Fibroblast of lung (primary cell): ENCODE measurements at regions not wholly inside any gene's neighbourhood (a gene's known extent, or its start where the extent isn't known, plus 50 kb on each side); places are given as distances from the start of the nearest gene placed in this dataset.
A peak's percentile ranks its signal among the peaks of the same experiment; 100 is the strongest.

ENCODE experiments used
- DNase-seq, 2 donors: peaks; one replicate each; pipeline versions ENCODE4 v3.0.0 to v3.0.0-alpha.2; 2010; ENCODE audit warnings: low read depth in 2 of 2
- H2AFZ ChIP-seq: 2 replicates; pipeline ENCODE4 v1.5.1; 2012; ENCODE audit warnings: low read length, control low read depth, inconsistent platforms
- H3K27ac ChIP-seq: 2 replicates; pipeline ENCODE4 v1.5.1; 2011; ENCODE audit warnings: low read length, control low read depth; ENCODE audit not compliant: insufficient read depth
- H3K27me3 ChIP-seq: 2 replicates; pipeline ENCODE4 v1.5.1; 2011; ENCODE audit warnings: mild to moderate bottlenecking, low read length; ENCODE audit not compliant: control insufficient read depth, insufficient read depth
- H3K36me3 ChIP-seq: 2 replicates; pipeline ENCODE4 v1.5.1; 2011; ENCODE audit warnings: low read length; ENCODE audit not compliant: control insufficient read depth, insufficient read depth
- H3K4me1 ChIP-seq: 2 replicates; pipeline ENCODE4 v1.5.1; 2011; ENCODE audit warnings: low read length; ENCODE audit not compliant: control insufficient read depth, insufficient read depth; ENCODE audit errors: extremely low read depth
- H3K4me2 ChIP-seq: 2 replicates; pipeline ENCODE4 v1.5.1; 2011; ENCODE audit warnings: low read length, control low read depth; ENCODE audit not compliant: insufficient read depth; ENCODE audit errors: extremely low read depth
- H3K4me3 ChIP-seq, 4 experiments: fragments of 200-600 bp in 1 of 4; sonication (generic) in 1 of 4; replicated peaks in 1 of 4; 2 replicates each; pipeline ENCODE4 v1.5.1; 2011 to 2016; ENCODE audit warnings: low read length in 4 of 4, low read depth in 3 of 4, mild to moderate bottlenecking in 3 of 4, control low read depth in 2 of 4, inconsistent platforms in 1 of 4, mixed read lengths in 1 of 4; ENCODE audit not compliant: insufficient read depth in 1 of 4; ENCODE audit errors: control extremely low read depth in 1 of 4
- H3K79me2 ChIP-seq: 2 replicates; pipeline ENCODE4 v1.5.1; 2012; ENCODE audit warnings: mild to moderate bottlenecking, low read length, inconsistent platforms; ENCODE audit not compliant: control insufficient read depth, insufficient read depth
- H3K9ac ChIP-seq: 2 replicates; pipeline ENCODE4 v1.5.1; 2011; ENCODE audit warnings: mild to moderate bottlenecking, low read length, control low read depth; ENCODE audit not compliant: insufficient read depth
- H3K9me3 ChIP-seq: 2 replicates; pipeline ENCODE4 v1.5.1; 2012; ENCODE audit warnings: low read depth, low read length; ENCODE audit not compliant: control insufficient read depth, insufficient read depth
- H4K20me1 ChIP-seq: 2 replicates; pipeline ENCODE4 v1.5.1; 2011; ENCODE audit warnings: low read length; ENCODE audit not compliant: control insufficient read depth, insufficient read depth; ENCODE audit errors: extremely low read depth
- CTCF ChIP-seq, 2 donors: IDR thresholded peaks in 1 of 2; conservative IDR thresholded peaks in 1 of 2; 1 replicate in 1 of 2; 2 replicates in 1 of 2; pipeline ENCODE4 v1.5.1; 2011 to 2012; ENCODE audit warnings: low read length in 2 of 2, control low read depth in 1 of 2, inconsistent platforms in 1 of 2, low read depth in 1 of 2, mild to moderate bottlenecking in 1 of 2
- EZH2 ChIP-seq: IDR thresholded peaks from 2 replicates; pipeline ENCODE4 v1.5.1; 2012; ENCODE audit warnings: low read length, control low read depth, mild to moderate bottlenecking; ENCODE audit errors: missing control alignments

GRCh38 chr7:18262058-18262457 lies 233.5 kb upstream of the HDAC9 start:
- H3K9ac ChIP-seq: no peak overlapping the region
- no peaks in the 10 kb centered on the region for H3K4me1 ChIP-seq
- TF ChIP-seq EZH2 (no peak), CTCF (conservative IDR thresholded peaks at IDR 0.05 in 1 of 2, IDR thresholded peaks at IDR 0.05 in 1 of 2; ENCODE audit: low read depth in 1 of 2, low read length in 2 of 2) (no peak)
- no peaks in the 10 kb centered on the region for H4K20me1 ChIP-seq
- H3K4me3 ChIP-seq: no peak overlapping the region
- no peaks in the 10 kb centered on the region for H3K27me3 ChIP-seq
- peak in 1 of 2 donors; percentile 6 for DNase-seq
- no peaks in the 10 kb centered on the region for H3K9me3 ChIP-seq
- H3K79me2 ChIP-seq: no peaks in the 10 kb centered on the region
- H3K27ac ChIP-seq: no peak overlapping the region
- H2AFZ ChIP-seq: no peak overlapping the region
- H3K36me3 ChIP-seq: no peaks in the 10 kb centered on the region
- H3K4me2 ChIP-seq: no peak overlapping the region

DNA sequence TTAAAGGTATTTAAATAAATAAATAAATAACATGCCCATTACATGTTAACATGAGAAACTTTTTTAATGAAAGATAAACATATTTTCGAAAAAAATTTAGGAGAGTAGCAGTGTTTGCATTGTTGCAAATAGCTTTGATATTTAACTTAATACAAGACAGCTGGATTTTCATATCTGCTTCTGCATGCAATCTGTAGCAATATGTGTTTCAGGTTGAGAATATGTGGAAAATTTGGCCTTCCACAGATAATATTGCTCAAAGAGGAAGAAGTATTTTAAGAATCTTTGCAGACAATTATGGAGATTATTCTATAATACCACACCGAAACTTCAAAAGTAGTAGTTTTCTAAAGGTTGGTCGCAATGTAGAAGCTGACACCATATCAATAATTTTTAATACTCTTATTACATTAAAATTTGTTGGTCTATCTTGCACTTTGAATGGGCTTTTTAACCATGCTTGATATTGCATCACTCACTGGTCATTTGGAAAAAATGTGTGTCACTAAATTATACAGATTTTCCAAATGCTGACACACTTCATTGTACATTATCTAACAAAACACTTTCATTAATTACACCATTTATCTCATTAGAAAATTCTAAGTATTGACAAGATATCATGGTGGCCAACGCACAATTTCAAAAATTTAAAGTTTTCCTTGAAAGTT lies 229.8 kb upstream of the HDAC9 start:
- Histone ChIP-seq H3K79me2 (no peaks in the 10 kb centered on the region), H3K4me2 (no peak overlapping the region), H3K9me3 (no peaks in the 10 kb centered on the region), H3K4me1 (no peaks in the 10 kb centered on the region), H3K27me3 (no peaks in the 10 kb centered on the region), H3K27ac (no peak overlapping the region), H4K20me1 (no peaks in the 10 kb centered on the region), H3K36me3 (no peaks in the 10 kb centered on the region), H3K4me3 (no peak overlapping the region), H3K9ac (no peak overlapping the region), H2AFZ (no peak overlapping the region)
- no peak for TF ChIP-seq CTCF (conservative IDR thresholded peaks at IDR 0.05 in 1 of 2, IDR thresholded peaks at IDR 0.05 in 1 of 2; ENCODE audit: low read depth in 1 of 2, low read length in 2 of 2)
- no peak for TF ChIP-seq EZH2
- DNase-seq: no peak

DNA sequence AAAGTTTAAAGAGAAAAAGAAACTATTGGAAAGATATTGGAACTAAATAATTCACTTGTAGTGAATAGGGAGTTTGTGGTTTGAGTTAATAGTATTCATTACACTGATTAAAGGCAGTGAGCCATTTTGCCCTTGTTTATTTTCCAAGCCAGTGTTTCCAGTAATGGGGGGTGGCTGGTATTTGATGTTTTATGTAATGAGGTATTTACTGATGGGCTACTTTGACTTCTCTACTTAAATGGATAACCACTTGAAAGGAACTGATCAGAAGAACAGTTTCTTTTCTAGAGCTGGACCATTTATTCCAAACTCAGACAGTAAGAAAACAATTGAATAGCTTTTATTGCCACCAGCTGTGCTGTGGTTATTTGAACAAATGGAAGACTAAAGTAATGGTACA lies 227.0 kb upstream of the HDAC9 start:
- no peak overlapping the region for H3K4me2 ChIP-seq
- H3K4me3 ChIP-seq: no peak overlapping the region
- DNase-seq: peak in 1 of 2 donors; percentile 3
- no peaks in the 10 kb centered on the region for H3K9me3 ChIP-seq
- no peaks in the 10 kb centered on the region for H3K27me3 ChIP-seq
- H2AFZ ChIP-seq: no peak overlapping the region
- H3K27ac ChIP-seq: no peak overlapping the region
- no peak overlapping the region for H3K9ac ChIP-seq
- no peaks in the 10 kb centered on the region for H3K36me3 ChIP-seq
- no peaks in the 10 kb centered on the region for H3K4me1 ChIP-seq
- no peaks in the 10 kb centered on the region for H4K20me1 ChIP-seq
- no peaks in the 10 kb centered on the region for H3K79me2 ChIP-seq
- no peak for TF ChIP-seq EZH2
- no peak for TF ChIP-seq CTCF (conservative IDR thresholded peaks at IDR 0.05 in 1 of 2, IDR thresholded peaks at IDR 0.05 in 1 of 2; ENCODE audit: low read depth in 1 of 2, low read length in 2 of 2)
